T-helper 1 cell treated with Interleukin-12 subunit alpha and Interleukin-12 subunit beta and Interleukin-4 antibody, amounts not matched to agents 30 ng/mL and 1 ng/mL, for 36 hours (primary cell): ENCODE measurements at regions not wholly inside any gene's neighbourhood (a gene's known extent, or its start where the extent isn't known, plus 50 kb on each side); places are given as distances from the start of the nearest gene placed in this dataset.

ENCODE experiments used
- intact Hi-C: fragments of 100-400 bp; cut with micrococcal nuclease; formaldehyde crosslinking; loops from one replicate; pipeline ENCODE4 v1.15.1; 2024

GRCh38 chr1:14298806-14299205, 299.7 kb upstream of the KAZN start:
- intact Hi-C loops = no loop called here

- intact Hi-C loops = no loop called here
Measured at GRCh38 chr1:14300991-14301703, 297.3 kb upstream of the KAZN start.

GRCh38 chr1:14301704-14302024, 296.8 kb upstream of the KAZN start:
- intact Hi-C loops = no loop called here

DNA sequence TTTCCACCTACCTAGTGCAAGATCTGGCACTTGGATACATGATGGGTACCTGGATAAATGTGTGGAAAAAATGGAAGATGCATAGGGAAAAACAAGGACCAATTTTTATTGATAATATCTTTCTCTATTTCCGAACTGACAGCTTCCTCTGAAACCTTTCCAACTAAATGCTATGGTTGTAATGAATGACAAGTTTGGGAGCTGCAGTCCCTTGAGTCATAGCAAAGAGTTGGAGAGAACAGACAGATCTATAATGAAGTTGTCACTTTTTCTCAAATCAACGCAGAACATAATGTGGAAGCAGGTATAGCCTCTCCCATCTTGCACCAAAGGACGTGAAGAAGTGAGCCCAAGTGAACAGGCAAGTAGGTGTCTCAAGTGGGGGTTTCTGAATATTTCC, 296.5 kb upstream of the KAZN start:
- intact Hi-C loops = no loop called here

GRCh38 chr1:14303011-14303410, 295.5 kb upstream of the KAZN start:
- intact Hi-C loops = no loop called here

- intact Hi-C loops = no loop called here
Measured at GRCh38 chr1:14304381-14304865, 294.1 kb upstream of the KAZN start.

GRCh38 chr1:14308460-14308859, 290.0 kb upstream of the KAZN start:
- intact Hi-C loops = no loop called here

- intact Hi-C loops = no loop called here
Measured at GRCh38 chr1:14309984-14310383, 288.5 kb upstream of the KAZN start.

GRCh38 chr1:14310476-14310875, 288.0 kb upstream of the KAZN start:
- intact Hi-C loops = no loop called here

DNA sequence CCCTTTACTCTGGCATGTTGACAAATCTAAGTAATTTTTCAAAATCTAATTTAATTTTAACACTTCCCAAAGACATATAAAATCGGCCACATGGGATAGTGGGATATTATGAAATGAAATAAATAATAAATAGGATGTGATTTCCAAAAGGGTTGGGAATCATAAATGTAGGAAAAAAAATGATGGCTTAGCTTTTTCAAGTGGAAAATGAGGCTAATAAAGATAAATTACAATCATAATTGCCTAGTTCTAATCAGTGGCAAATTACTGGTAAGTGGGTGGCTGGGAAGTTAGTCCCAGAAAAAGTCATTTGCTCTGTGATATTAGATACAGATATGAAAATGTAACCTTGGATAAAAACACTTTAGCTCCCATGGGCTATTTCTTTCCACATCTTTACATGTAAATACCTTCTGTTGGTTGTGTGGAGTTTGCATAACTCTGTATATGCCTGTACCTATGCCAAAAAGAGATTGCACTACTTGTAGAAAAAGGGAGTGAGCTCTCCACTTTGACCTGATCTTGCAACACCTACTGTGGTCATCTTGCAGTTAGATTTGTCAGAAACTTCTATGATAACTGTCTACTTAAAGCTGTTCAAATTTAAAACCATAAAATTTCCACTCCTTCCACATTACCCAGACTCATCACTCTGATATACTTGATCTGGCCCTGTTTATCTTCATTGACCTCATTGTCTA, 284.6 kb upstream of the KAZN start:
- intact Hi-C loops = no loop called here

DNA sequence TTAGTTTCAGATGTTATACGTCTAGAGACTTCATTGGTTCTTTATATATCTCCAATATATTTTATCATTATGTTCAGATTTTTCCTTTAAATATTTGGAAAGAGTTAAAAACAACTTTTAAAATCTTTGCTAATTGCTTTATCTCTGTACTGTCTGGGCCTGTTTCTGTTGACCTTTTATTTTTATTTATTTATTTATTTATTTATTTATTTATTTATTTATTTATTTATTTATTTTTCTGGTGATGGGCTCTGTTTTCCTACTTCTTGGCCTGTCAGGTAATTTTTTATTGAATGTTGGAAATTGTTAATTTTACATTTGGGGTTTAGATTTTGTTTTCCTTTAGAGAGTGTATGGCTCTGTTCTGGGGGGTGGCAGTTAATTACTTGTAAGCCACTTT, 279.7 kb upstream of the KAZN start:
- intact Hi-C loops = no loop called here

- intact Hi-C loops = no loop called here
Measured at GRCh38 chr1:14320518-14320917, 278.0 kb upstream of the KAZN start.

- intact Hi-C loops = no loop called here
Measured at GRCh38 chr1:14320986-14321385, 277.5 kb upstream of the KAZN start.

GRCh38 chr1:14321422-14321821, 277.1 kb upstream of the KAZN start:
- intact Hi-C loops = no loop called here

DNA sequence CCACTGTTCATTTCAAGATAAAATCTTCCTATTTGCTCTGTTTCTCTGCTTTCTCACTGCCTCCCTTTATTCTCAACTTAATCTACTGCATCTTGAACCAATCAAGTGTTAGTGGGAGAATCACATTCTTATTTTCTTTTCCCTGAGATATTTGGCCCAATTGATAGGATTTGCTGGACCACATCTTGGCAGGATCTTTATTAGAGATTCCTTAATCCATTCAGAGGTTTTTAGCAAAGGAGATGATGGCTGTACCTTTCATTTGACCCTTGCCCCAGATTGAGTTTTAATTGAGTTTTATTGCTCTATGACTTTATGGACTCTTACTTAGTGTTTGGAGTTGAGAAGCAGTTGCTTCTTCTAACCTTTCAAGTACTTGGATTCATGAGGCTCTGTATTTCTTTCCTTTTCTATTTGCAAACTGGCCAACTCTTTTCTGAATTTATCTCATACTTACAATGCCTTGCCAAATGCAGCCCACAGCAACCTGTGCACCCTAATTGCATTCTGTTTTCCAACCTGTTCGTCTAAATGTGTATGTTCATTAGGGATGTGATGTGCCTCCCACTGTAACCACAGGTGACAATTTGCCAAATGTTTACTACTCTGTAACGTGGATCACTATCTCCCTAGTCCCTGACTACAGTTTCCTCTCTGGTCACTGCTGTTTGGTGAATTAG, 274.8 kb upstream of the KAZN start:
- intact Hi-C loops = no loop called here

DNA sequence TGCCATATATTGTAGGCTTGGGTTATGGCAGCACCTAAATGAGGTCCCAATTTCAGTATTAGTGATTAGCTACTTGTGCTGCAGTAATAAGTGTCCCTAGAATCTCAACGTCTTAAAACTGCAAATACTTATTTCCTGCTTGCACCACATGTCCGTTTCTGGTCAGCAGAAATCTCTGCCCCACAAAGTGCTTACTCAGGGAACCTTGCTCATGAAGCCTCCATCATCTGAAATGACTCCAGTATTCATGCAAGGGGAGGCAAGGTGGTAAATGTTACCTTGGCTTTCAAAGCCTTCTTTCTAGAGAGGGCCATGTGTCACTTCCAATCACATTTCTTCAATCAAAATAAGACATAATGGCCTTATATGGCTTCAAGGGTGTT, 274.2 kb upstream of the KAZN start:
- intact Hi-C loops = no loop called here

GRCh38 chr1:14326857-14327256, 271.6 kb upstream of the KAZN start:
- intact Hi-C loops = no loop called here

- intact Hi-C loops = no loop called here
Measured at GRCh38 chr1:14328685-14329084, 269.8 kb upstream of the KAZN start.

- intact Hi-C loops = no loop called here
Measured at GRCh38 chr1:14332158-14332557, 266.3 kb upstream of the KAZN start.

DNA sequence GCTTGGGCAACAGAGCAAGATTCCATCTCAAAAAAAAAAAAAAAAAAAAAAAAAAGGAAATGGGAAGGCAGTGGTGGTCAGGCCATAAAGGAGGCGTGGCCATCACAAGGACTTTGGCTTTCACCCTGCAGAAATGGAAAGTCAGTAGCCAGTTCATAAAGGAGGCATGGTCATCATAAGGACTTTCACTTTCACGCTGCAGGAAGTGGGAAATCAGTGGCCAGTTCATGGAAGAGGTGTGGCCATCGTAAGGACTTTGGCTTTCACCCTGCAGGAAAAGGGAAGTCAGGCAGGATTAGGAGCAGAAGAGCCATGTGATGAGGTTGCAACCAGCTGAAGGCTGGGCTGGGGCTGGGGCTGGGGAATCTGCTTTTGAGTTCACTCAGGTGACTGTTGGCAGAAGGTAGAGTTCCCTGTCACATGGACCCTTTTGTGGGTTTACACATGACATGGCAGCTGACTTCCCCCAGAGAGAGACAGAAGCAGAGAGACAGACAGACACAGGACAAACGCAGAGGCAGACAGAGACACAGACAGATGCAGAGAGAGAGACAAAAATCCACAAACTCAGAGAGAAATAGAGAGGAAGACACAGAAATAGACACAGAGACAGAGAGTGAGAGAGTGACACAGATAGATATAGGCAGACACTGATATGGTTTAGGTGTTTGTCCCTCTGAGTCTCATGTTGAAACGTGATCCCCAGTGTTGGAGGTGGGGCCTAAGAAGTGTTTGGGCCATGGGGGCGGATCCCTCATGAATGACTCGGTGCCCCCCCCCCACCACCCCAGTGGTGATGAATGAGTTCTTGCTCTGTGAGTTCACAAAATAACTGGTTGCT, 263.9 kb upstream of the KAZN start:
- intact Hi-C loops = no loop called here

- intact Hi-C loops = no loop called here
Measured at GRCh38 chr1:14338509-14338908, 260.0 kb upstream of the KAZN start.

DNA sequence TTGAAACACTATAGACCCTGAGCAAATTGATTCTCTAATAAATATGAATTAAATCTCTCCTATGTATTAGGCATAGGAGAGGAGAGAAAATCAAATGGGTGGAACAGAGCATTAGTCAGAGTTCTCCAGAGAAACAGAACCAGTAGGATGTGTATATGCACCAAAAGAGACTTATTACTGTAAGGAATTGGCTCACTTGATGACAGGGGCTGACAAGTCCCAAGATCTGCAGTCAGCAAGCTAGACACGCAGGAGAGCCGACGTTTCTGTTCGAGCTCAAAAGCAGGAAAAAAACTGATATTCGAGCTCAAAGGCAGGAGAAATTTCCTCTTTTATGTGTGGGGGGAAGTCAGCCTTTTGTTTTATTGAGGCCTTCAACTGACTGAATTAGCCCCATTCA, 259.2 kb upstream of the KAZN start:
- intact Hi-C loops = no loop called here
